ENCODE measurements at regions not wholly inside any gene's neighbourhood (a gene's known extent, or its start where the extent isn't known, plus 50 kb on each side); places are given as distances from the start of the nearest gene placed in this dataset.

GRCh38 chr14:82431031-82431430 is 897.4 kb upstream of the SEL1L start:
- Histone ChIP-seq H3K27me3 (no peaks in the 10 kb centered on the region), H3K4me3 (no peak overlapping the region), H3K4me1 (no peaks in the 10 kb centered on the region), H3K36me3 (no peaks in the 10 kb centered on the region), H3K9me3 (peaks cover 0 to 9% (median 0%) of the 10 kb centered on the region in 12 donors), H3K27ac (no peak overlapping the region)
- DNase-seq (no peak), ATAC-seq (no peak)
- TF ChIP-seq POLR2A (IDR thresholded peaks at IDR 0.05): no peak
- TF ChIP-seq CTCF (IDR thresholded peaks at IDR 0.05): no peak
- intact Hi-C loops (cut with DNase I): no loop called here

- Histone ChIP-seq H3K9me3 (peaks cover 0 to 8% (median 0%) of the 10 kb centered on the region in 12 donors), H3K36me3 (no peaks in the 10 kb centered on the region), H3K4me1 (no peaks in the 10 kb centered on the region), H3K27me3 (no peaks in the 10 kb centered on the region), H3K27ac (no peak overlapping the region), H3K4me3 (no peak overlapping the region)
- no peak for ATAC-seq
- intact Hi-C loops (cut with DNase I): no loop called here
- DNase-seq: no peak
- WGBS, 4 donors: 67 to 74% (median 70%) methylated on average over 3 of the region's 3 CpGs
- TF ChIP-seq POLR2A (IDR thresholded peaks at IDR 0.05) (no peak), CTCF (IDR thresholded peaks at IDR 0.05) (no peak)
Observed at GRCh38 chr14:82432301-82433105, 898.9 kb upstream of the SEL1L start.

- no peaks in the 10 kb centered on the region for H3K9me3 ChIP-seq
- H3K4me1 ChIP-seq: no peaks in the 10 kb centered on the region
- no peak overlapping the region for H3K27ac ChIP-seq
- WGBS, 4 donors: 78 to 85% (median 81%) methylated on average over 2 of the region's 2 CpGs
- TF ChIP-seq POLR2A (IDR thresholded peaks at IDR 0.05): no peak
- no peak for TF ChIP-seq CTCF (IDR thresholded peaks at IDR 0.05)
- H3K36me3 ChIP-seq: no peaks in the 10 kb centered on the region
- DNase-seq: no peak
- no peak overlapping the region for H3K4me3 ChIP-seq
- intact Hi-C loops (cut with DNase I): no loop called here
- H3K27me3 ChIP-seq: no peaks in the 10 kb centered on the region
- ATAC-seq: no peak
Observed at GRCh38 chr14:82438436-82438835, 904.8 kb upstream of the SEL1L start.

GRCh38 chr14:82441270-82441669 is 907.6 kb upstream of the SEL1L start:
- intact Hi-C loops (cut with DNase I): no loop called here
- 74 to 90% (median 89%) methylated on average over 3 of the region's 3 CpGs for WGBS, 4 donors
- no peak for ATAC-seq

More at GRCh38 chr14:82441270-82441669, 907.6 kb upstream of the SEL1L start:
- Histone ChIP-seq H3K4me1 (no peaks in the 10 kb centered on the region), H3K27ac (no peak overlapping the region), H3K9me3 (no peaks in the 10 kb centered on the region), H3K4me3 (no peak overlapping the region), H3K27me3 (no peaks in the 10 kb centered on the region), H3K36me3 (no peaks in the 10 kb centered on the region)
- DNase-seq: no peak
- TF ChIP-seq POLR2A (IDR thresholded peaks at IDR 0.05) (no peak), CTCF (IDR thresholded peaks at IDR 0.05) (no peak)
